ENCODE measurements at regions not wholly inside any gene's neighbourhood (a gene's known extent, or its start where the extent isn't known, plus 50 kb on each side); places are given as distances from the start of the nearest gene placed in this dataset.

DNA sequence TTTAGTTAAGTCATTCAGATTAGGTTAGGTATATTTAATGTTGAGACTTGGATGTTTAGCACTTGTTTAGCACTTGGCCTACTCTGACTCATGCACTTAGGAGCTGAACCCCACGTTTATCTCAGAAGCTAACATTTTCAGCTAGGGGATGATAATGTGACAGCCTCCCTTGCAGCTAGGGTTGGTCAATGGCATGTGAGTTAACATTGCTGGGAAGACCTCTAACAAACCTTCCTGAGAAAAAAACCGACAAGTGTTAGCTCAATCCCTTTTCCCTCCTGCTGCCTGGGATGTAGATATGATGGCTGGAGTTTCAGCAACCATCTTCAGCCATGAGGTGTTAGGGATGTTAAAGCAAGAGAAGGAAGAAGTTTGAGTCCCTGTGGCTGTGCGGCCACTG is 185.0 kb upstream of the FOXF1 start:
- DNase-seq = no peak
- intact Hi-C loops (cut with DNase I; ENCODE audit: low total_unique reads) = no loop called here
- no peak for TF ChIP-seq POLR2A (IDR thresholded peaks at IDR 0.05)
- TF ChIP-seq, protein P1, sequence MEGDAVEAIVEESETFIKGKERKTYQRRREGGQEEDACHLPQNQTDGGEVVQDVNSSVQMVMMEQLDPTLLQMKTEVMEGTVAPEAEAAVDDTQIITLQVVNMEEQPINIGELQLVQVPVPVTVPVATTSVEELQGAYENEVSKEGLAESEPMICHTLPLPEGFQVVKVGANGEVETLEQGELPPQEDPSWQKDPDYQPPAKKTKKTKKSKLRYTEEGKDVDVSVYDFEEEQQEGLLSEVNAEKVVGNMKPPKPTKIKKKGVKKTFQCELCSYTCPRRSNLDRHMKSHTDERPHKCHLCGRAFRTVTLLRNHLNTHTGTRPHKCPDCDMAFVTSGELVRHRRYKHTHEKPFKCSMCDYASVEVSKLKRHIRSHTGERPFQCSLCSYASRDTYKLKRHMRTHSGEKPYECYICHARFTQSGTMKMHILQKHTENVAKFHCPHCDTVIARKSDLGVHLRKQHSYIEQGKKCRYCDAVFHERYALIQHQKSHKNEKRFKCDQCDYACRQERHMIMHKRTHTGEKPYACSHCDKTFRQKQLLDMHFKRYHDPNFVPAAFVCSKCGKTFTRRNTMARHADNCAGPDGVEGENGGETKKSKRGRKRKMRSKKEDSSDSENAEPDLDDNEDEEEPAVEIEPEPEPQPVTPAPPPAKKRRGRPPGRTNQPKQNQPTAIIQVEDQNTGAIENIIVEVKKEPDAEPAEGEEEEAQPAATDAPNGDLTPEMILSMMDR (IDR thresholded peaks at IDR 0.05) = no peak
- 86 to 92% methylated on average over 3 of the region's 3 CpGs for WGBS, 2 donors
- Histone ChIP-seq H3K27ac (no peak overlapping the region), H3K4me1 (no peaks in the 10 kb centered on the region), H3K27me3 (no peaks in the 10 kb centered on the region), H3K36me3 (ENCODE audit: low read depth, missing control alignments) (no peaks in the 10 kb centered on the region), H3K4me3 (no peak overlapping the region), H3K9me3 (no peaks in the 10 kb centered on the region)

DNA sequence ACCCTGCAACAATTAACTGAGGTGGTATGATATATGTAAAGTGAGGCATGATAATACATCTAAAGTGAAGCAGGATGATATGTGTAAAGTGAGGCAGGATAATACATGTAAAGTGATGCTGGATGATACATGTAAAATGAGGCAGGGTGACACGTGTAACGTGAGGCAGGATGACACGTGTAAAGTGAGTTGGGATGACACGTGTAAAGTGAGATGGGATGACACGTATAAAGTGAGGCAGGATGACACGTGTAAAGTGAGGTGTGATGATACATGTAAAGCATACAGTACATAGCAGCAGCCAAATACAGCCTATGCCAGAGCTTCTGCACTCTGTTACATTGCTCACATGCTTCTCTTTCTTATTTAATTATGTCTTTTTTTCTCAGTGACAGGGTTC is 184.4 kb upstream of the FOXF1 start:
- Histone ChIP-seq H3K4me3 (no peak overlapping the region), H3K27me3 (no peaks in the 10 kb centered on the region), H3K36me3 (ENCODE audit: low read depth, missing control alignments) (no peaks in the 10 kb centered on the region), H3K9me3 (no peaks in the 10 kb centered on the region), H3K4me1 (no peaks in the 10 kb centered on the region), H3K27ac (no peak overlapping the region)
- 88 to 95% methylated on average over 6 of the region's 6 CpGs for WGBS, 2 donors
- no peak for DNase-seq
- TF ChIP-seq, protein P1 (IDR thresholded peaks at IDR 0.05) = no peak
- no peak for TF ChIP-seq POLR2A (IDR thresholded peaks at IDR 0.05)
- intact Hi-C loops (cut with DNase I; ENCODE audit: low total_unique reads) = no loop called here

DNA sequence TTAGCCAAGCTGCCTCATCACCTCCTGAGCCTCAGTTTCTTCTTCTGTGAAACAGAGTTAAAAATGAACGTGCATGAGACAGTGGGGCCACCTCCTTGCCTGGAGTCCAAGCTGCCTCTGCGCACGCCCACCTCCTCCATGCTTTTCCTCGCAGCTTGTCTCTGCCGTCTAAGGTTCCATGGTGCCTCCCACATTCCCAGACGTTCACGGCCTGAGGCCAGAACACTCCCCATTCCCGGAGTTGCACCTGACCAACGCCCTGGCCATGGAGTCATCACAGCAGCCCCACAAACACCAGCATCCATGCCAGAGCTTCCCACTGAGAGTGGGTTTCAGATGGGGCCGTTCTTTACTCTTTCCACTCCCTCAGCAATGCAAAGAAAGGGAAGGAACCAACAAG is 183.0 kb upstream of the FOXF1 start:
- Histone ChIP-seq H3K27ac (no peak overlapping the region), H3K4me3 (no peak overlapping the region), H3K36me3 (ENCODE audit: low read depth, missing control alignments) (no peaks in the 10 kb centered on the region), H3K9me3 (no peaks in the 10 kb centered on the region), H3K4me1 (no peaks in the 10 kb centered on the region), H3K27me3 (no peaks in the 10 kb centered on the region)
- DNase-seq = no peak
- no peak for TF ChIP-seq POLR2A (IDR thresholded peaks at IDR 0.05)
- TF ChIP-seq, protein P1 (IDR thresholded peaks at IDR 0.05) = no peak
- 71 to 74% methylated on average over 9 to 10 of the region's 10 CpGs for WGBS, 2 donors
- intact Hi-C loops (cut with DNase I; ENCODE audit: low total_unique reads) = no loop called here

DNA sequence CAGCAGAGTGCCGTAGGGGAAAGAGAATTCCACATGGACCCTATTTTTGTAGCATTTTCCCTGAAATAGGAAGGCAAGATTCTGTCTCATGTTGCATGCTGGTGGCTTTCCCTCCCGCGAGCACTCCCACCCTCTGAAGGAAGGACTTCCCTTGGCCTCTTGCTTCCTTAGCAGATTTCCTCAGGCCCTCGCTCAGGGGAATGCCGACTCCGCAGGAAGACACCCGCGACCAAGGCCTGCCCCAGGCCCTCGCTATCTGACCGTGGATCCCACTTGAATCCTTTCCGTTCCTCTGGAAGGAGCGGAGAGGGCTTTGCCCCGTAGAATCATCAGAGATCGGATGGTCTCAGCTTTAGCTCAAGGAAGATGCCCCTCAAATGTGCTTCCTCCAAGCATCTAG is 179.4 kb upstream of the FOXF1 start:
- no peaks in the 10 kb centered on the region for H3K4me1 ChIP-seq
- intact Hi-C loops (cut with DNase I; ENCODE audit: low total_unique reads) = no loop called here
- H3K27ac ChIP-seq = no peak overlapping the region
- DNase-seq = no peak
- H3K36me3 ChIP-seq (ENCODE audit: low read depth, missing control alignments) = no peaks in the 10 kb centered on the region
- no peaks in the 10 kb centered on the region for H3K9me3 ChIP-seq
- TF ChIP-seq, protein P1 (IDR thresholded peaks at IDR 0.05) = no peak
- no peak for TF ChIP-seq POLR2A (IDR thresholded peaks at IDR 0.05)
- H3K27me3 ChIP-seq = no peaks in the 10 kb centered on the region
- H3K4me3 ChIP-seq = no peak overlapping the region
- 58 to 64% methylated on average over 14 of the region's 14 CpGs for WGBS, 2 donors

DNA sequence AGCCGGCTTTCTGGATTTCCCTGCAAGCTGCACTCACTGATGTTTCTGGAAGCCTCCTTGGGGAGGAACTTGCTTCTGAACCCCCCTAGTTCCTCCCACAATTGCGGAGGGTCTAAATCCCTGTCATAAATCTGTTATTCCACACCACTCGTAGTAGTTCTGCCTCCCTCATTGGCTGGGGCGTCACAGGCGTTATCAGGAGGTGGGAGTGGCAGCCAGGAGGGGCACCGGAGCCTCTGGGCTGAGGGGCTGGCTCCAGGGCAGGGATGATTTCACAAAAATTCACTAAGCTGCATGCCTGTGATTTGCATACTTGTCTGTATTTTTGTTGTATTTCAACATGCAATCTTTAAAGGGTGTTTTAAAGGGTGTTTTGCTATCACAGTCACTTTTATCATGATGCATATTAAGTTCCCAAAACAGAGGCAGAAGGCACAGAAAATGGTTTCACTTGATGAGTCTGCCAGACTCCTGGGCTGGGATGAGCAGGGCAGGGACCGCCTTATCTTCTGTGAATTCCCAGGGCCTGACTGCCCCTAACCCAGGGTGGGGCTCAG is 176.2 kb upstream of the FOXF1 start:
- intact Hi-C loops (cut with DNase I; ENCODE audit: low total_unique reads) = no loop called here
- no peaks in the 10 kb centered on the region for H3K9me3 ChIP-seq
- TF ChIP-seq POLR2A (IDR thresholded peaks at IDR 0.05) = no peak
- TF ChIP-seq, protein P1 (IDR thresholded peaks at IDR 0.05) = no peak
- 40 to 46% methylated on average over 7 of the region's 7 CpGs for WGBS, 2 donors
- DNase-seq = no peak
- no peak overlapping the region for H3K27ac ChIP-seq
- no peaks in the 10 kb centered on the region for H3K27me3 ChIP-seq
- H3K4me1 ChIP-seq = no peaks in the 10 kb centered on the region
- H3K36me3 ChIP-seq (ENCODE audit: low read depth, missing control alignments) = no peaks in the 10 kb centered on the region
- no peak overlapping the region for H3K4me3 ChIP-seq

All from testis (tissue), 2 donors.